Right lobe of liver (tissue), 6 donors: ENCODE measurements at regions not wholly inside any gene's neighbourhood (a gene's known extent, or its start where the extent isn't known, plus 50 kb on each side); places are given as distances from the start of the nearest gene placed in this dataset.

Experiments used
- ATAC-seq, 4 donors: fragments of 200-7000 bp; cut with Tn5 transposase; one replicate each; pipeline ENCODE4 v1.9.1; 2020; ENCODE audit warnings: mild to moderate bottlenecking in 4 of 4, moderate library complexity in 4 of 4
- DNase-seq, 3 donors: peaks; one replicate each; pipeline ENCODE4 v3.0.0-alpha.2; 2020
- H3K27ac ChIP-seq, 3 donors: fragments of 200-600 bp; one replicate each; pipeline ENCODE4 v1.8.0; 2022
- H3K27me3 ChIP-seq, 2 donors: fragments of 200-600 bp; one replicate each; pipeline ENCODE4 v1.8.0; 2022
- H3K36me3 ChIP-seq, 4 donors: fragments of 200-600 bp; sonication (generic) in 1 of 4; one replicate each; pipeline versions ENCODE4 v1.5.1 to v1.8.0; 2017 to 2022; ENCODE audit warnings: control low read depth in 1 of 4
- H3K4me1 ChIP-seq, 4 donors: fragments of 200-600 bp; sonication (generic) in 1 of 4; one replicate each; pipeline versions ENCODE4 v1.5.1 to v1.8.0; 2017 to 2022; ENCODE audit warnings: control low read depth in 1 of 4
- H3K4me3 ChIP-seq, 3 donors: fragments of 200-600 bp; one replicate each; pipeline ENCODE4 v1.8.0; 2022
- H3K9me3 ChIP-seq, 4 donors: fragments of 200-600 bp; sonication (generic) in 1 of 4; one replicate each; pipeline versions ENCODE4 v1.5.1 to v1.8.0; 2017 to 2022; ENCODE audit warnings: control low read depth in 1 of 4
- POLR2A ChIP-seq: fragments of 450-650 bp; IDR thresholded peaks from one replicate; pipeline ENCODE4 v1.6.1; 2017; ENCODE audit warnings: antibody characterized with exemption, mild to moderate bottlenecking
- WGBS: methylation state at CpG from one replicate; pipeline ENCODE4 v1.1.6; 2018; ENCODE audit warnings: low coverage, low lambda C conversion rate; ENCODE audit not compliant: insufficient coverage; ENCODE audit errors: missing lambda C conversion rate; 5-methylcytosine and 5-hydroxymethylcytosine counted together
- intact Hi-C, 2 donors: fragments of 100-400 bp; cut with DNase I; formaldehyde crosslinking; loops; one replicate each; pipeline versions ENCODE4 v1.11.2 to v1.14.1; 2022
- TF ChIP-seq, protein P1 (sequence below), 4 donors: fragments of 200-600 bp in 3 of 4; fragments of 450-650 bp in 1 of 4; IDR thresholded peaks; one replicate each; pipeline versions ENCODE4 v1.5.1 to v1.8.0; 2016 to 2022; ENCODE audit warnings: antibody characterized with exemption in 4 of 4, mild to moderate bottlenecking in 2 of 4
- donor health status: DM: no; HTN: yes; CAD: no.
- donor health status: DM: no; HTN: no; CAD: no.
- donor health status: DM: no; HTN: no; CAD: no.
- donor health status: DM: no; HTN: yes; CAD: no.
- donor health status: DM: no; HTN: yes; CAD: no.

- DNase-seq (no peak), ATAC-seq (no peak)
- 78% methylated on average over 5 of the region's 6 CpGs for WGBS
- peaks cover 0 to 4% (median 0%) of the 10 kb centered on the region in 4 donors for H3K4me1 ChIP-seq
- no peak overlapping the region for H3K27ac ChIP-seq
- H3K27me3 ChIP-seq: no peaks in the 10 kb centered on the region
- H3K9me3 ChIP-seq: no peaks in the 10 kb centered on the region
- no peaks in the 10 kb centered on the region for H3K36me3 ChIP-seq
- no peak overlapping the region for H3K4me3 ChIP-seq
- TF ChIP-seq, protein P1, sequence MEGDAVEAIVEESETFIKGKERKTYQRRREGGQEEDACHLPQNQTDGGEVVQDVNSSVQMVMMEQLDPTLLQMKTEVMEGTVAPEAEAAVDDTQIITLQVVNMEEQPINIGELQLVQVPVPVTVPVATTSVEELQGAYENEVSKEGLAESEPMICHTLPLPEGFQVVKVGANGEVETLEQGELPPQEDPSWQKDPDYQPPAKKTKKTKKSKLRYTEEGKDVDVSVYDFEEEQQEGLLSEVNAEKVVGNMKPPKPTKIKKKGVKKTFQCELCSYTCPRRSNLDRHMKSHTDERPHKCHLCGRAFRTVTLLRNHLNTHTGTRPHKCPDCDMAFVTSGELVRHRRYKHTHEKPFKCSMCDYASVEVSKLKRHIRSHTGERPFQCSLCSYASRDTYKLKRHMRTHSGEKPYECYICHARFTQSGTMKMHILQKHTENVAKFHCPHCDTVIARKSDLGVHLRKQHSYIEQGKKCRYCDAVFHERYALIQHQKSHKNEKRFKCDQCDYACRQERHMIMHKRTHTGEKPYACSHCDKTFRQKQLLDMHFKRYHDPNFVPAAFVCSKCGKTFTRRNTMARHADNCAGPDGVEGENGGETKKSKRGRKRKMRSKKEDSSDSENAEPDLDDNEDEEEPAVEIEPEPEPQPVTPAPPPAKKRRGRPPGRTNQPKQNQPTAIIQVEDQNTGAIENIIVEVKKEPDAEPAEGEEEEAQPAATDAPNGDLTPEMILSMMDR (IDR thresholded peaks at IDR 0.05): no peak
- TF ChIP-seq POLR2A: no peak
- intact Hi-C loops: no loop called here
These were observed 360.0 kb downstream of the RND3 start for GRCh38 chr2:150127346-150127990.

DNA sequence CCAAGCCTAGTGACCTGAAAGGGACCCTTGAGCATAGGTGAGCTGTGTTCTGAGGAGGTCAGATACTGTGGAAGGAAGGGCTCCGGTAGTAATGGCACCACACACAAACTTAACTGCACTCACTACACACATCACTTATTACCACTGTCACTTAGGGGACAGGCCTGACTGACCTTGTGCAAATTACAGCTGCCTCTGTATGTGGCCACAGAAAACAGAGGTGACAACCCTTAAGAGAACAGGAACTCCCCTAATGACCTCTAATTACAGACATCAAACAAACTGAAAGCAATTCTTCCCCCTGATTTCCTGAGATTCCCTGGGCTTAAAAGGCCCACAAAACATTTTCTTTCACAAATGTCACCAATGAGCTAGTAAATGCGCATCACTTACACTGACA lies 360.6 kb downstream of the RND3 start:
- Histone ChIP-seq H3K4me1 (peaks cover 0 to 4% (median 0%) of the 10 kb centered on the region in 4 donors), H3K9me3 (no peaks in the 10 kb centered on the region), H3K27me3 (no peaks in the 10 kb centered on the region), H3K27ac (no peak overlapping the region), H3K36me3 (no peaks in the 10 kb centered on the region), H3K4me3 (no peak overlapping the region)
- intact Hi-C loops: no loop called here
- ATAC-seq: no peak
- no peak for DNase-seq
- WGBS: 94% methylated on average over 1 of the region's 2 CpGs
- TF ChIP-seq, protein P1 (IDR thresholded peaks at IDR 0.05): no peak
- TF ChIP-seq POLR2A: no peak

GRCh38 chr2:150126143-150126740 lies 361.2 kb downstream of the RND3 start:
- H3K27ac ChIP-seq: peak overlapping the region in 2 of 3 donors; percentile 35 to 56
- TF ChIP-seq POLR2A: no peak
- TF ChIP-seq, protein P1 (IDR thresholded peaks at IDR 0.05): no peak
- H3K36me3 ChIP-seq: no peaks in the 10 kb centered on the region
- 88% methylated on average over 6 of the region's 7 CpGs for WGBS
- H3K27me3 ChIP-seq: no peaks in the 10 kb centered on the region
- no peak for DNase-seq
- intact Hi-C loops: no loop called here
- H3K4me1 ChIP-seq: peaks cover 0 to 4% (median 0%) of the 10 kb centered on the region in 4 donors
- no peaks in the 10 kb centered on the region for H3K9me3 ChIP-seq
- no peak overlapping the region for H3K4me3 ChIP-seq
- no peak for ATAC-seq

DNA sequence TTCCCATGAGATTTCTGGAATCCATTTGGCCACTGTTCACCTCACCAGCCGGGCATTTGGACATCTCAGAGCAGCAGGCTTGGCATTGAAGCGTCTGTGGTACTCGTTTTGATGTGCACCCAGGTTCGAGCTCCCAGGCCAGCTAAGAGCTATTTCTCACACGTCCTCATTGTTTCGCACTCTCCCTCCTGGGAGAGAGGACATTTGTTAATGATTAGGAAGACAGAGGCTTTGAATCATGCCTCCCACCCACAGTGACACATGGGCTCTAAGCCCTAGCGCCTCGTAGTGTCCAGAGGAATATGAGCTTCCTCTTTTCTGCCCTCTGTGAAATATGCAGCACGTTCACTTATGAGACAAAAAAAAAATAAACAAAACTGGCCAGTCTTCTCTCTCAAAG lies 361.8 kb downstream of the RND3 start:
- H3K4me3 ChIP-seq: peak overlapping the region in 1 of 3 donors; percentile 17
- no peaks in the 10 kb centered on the region for H3K27me3 ChIP-seq
- no peaks in the 10 kb centered on the region for H3K9me3 ChIP-seq
- DNase-seq (peak; percentile 38 to 71 (median 56)), ATAC-seq (peak; percentile 78 to 94 (median 86))
- H3K4me1 ChIP-seq: peaks cover 0 to 4% (median 0%) of the 10 kb centered on the region in 4 donors
- H3K36me3 ChIP-seq: no peaks in the 10 kb centered on the region
- H3K27ac ChIP-seq: peak overlapping the region; percentile 35 to 56 (median 36)
- TF ChIP-seq, protein P1 (IDR thresholded peaks at IDR 0.05): peak in 3 of 4 donors; percentile 7 to 23 (median 19)
- peak; percentile 44 for TF ChIP-seq POLR2A
- WGBS: 18% methylated on average over 5 of the region's 9 CpGs
- intact Hi-C loops: no loop called here
